ENCODE measurements at regions not wholly inside any gene's neighbourhood (a gene's known extent, or its start where the extent isn't known, plus 50 kb on each side); places are given as distances from the start of the nearest gene placed in this dataset.

DNA sequence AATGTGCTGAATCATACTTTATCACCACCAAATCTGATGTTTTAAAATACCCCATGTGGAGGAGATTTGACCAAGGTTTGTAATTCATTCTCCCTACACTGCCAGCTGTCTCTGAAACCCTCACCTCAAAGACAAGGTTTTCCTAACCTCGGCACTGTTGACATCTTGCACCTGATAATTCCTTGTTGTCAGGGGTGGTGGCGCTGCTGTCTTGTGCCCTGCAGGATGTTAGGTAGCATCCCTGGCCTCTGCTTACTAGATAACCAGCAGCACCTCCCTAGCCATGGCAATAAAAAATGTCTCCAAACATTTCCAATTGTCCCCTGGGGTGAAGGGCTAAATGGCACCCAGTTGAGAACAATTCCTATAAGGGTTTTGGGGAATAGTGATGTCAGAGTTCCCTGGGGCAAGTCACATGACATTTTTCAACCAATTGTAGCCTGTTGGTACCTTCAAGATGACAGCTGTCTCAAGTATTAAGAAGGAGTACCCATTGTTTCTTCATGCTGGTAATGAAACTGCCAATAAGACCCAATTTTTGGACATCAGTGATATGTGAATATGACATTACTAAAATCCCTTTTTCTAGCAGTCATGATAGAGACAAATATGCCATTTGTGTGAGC is 160.6 kb upstream of the PLCXD3 start:
- no peak for TF ChIP-seq POLR2AphosphoS5 (IDR thresholded peaks at IDR 0.05; ENCODE audit: low read depth, low read length)
- TF ChIP-seq TAF1 (IDR thresholded peaks at IDR 0.05; ENCODE audit: borderline replicate concordance, low read depth, low read length): no peak
- TF ChIP-seq POLR2A (IDR thresholded peaks at IDR 0.05; ENCODE audit: low read depth, low read length): no peak
- DNase-seq (ENCODE audit: insufficient read length): no peak
- FAIRE-seq: no peak

DNA sequence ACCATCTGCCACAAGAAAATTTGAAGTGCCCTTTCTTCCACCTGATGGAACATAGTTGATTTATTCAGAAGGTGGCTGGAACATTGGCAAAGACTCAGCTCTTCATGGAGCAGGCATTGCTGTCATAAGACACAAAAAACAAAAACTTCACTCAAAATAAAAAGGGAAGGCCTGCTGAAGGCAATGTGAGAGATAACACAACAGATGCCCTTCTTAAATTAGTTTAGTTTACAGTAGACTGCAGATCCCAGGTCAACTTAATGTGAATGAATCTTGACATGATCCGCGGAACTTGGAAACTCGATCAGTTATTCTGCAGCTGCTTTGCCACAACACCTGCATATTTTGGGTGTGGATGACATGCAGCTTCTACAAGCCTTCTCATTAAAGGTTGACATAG is 159.8 kb upstream of the PLCXD3 start:
- TF ChIP-seq POLR2AphosphoS5 (IDR thresholded peaks at IDR 0.05; ENCODE audit: low read depth, low read length): no peak
- TF ChIP-seq POLR2A (IDR thresholded peaks at IDR 0.05; ENCODE audit: low read depth, low read length): no peak
- no peak for TF ChIP-seq TAF1 (IDR thresholded peaks at IDR 0.05; ENCODE audit: borderline replicate concordance, low read depth, low read length)
- DNase-seq (ENCODE audit: insufficient read length) (no peak), FAIRE-seq (no peak)

DNA sequence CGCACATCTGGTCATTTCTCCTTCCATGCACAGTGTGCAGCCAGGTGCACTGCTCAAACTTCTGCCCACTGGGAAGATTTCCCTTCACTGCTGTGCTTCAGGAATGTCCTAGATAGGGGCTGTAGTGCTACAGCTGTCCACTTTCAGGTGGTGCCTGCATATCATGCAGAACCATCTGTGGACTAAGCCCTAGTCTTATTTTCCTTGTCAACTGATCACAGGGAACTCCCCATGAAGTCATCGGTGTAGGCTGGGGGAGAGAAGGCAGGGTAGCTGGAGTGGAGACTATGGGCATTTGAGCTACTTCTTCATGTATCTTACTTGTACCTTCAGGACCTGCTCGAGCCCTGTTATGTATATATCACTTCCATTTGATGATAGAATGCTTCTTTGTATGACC is 150.9 kb upstream of the PLCXD3 start:
- DNase-seq (ENCODE audit: insufficient read length): no peak
- no peak for FAIRE-seq
- TF ChIP-seq TAF1 (IDR thresholded peaks at IDR 0.05; ENCODE audit: borderline replicate concordance, low read depth, low read length) (no peak), POLR2AphosphoS5 (IDR thresholded peaks at IDR 0.05; ENCODE audit: low read depth, low read length) (no peak), POLR2A (IDR thresholded peaks at IDR 0.05; ENCODE audit: low read depth, low read length) (no peak)

DNA sequence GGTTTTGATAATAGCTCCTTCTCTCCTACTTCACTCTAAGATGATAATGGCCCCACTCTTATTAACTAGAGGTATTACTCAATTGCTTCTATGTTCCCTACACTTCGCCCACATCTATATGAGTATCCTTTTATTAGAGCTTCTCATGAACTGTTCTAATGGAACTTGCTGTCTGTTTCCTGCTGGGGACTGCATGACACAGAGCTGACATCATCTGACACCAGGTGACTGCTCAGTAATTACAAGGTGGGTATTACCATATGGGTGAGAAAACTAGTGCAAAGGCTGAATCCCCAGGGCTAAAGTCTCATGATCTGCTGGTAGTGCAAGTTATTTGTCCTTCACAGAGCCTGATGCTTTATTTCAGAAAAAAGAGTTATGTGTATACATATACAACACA is 146.2 kb upstream of the PLCXD3 start:
- DNase-seq (ENCODE audit: insufficient read length) (no peak), FAIRE-seq (no peak)
- TF ChIP-seq POLR2AphosphoS5 (IDR thresholded peaks at IDR 0.05; ENCODE audit: low read depth, low read length) (no peak), TAF1 (IDR thresholded peaks at IDR 0.05; ENCODE audit: borderline replicate concordance, low read depth, low read length) (no peak), POLR2A (IDR thresholded peaks at IDR 0.05; ENCODE audit: low read depth, low read length) (no peak)

DNA sequence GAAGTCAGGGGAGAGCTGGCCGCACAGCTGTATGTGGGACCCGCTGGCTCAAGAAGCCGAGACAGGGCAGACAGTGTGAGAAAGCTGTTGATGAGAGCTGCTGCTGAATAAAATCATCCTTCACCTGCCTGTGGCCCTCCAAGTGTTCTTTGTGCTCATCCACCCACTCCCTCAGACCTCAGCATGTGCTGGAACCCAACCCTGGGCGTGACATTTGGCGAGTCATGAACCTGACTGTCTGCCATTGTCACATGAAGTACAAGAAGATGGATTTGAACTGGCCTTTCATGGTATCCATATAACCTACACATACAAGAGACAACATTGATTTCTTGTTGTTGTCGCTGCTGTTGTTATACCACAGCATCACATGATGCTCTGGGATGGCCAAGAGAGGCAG is 139.7 kb upstream of the PLCXD3 start:
- FAIRE-seq: no peak
- DNase-seq (ENCODE audit: insufficient read length): no peak
- TF ChIP-seq TAF1 (IDR thresholded peaks at IDR 0.05; ENCODE audit: borderline replicate concordance, low read depth, low read length): no peak
- TF ChIP-seq POLR2A (IDR thresholded peaks at IDR 0.05; ENCODE audit: low read depth, low read length): no peak
- TF ChIP-seq POLR2AphosphoS5 (IDR thresholded peaks at IDR 0.05; ENCODE audit: low read depth, low read length): no peak

DNA sequence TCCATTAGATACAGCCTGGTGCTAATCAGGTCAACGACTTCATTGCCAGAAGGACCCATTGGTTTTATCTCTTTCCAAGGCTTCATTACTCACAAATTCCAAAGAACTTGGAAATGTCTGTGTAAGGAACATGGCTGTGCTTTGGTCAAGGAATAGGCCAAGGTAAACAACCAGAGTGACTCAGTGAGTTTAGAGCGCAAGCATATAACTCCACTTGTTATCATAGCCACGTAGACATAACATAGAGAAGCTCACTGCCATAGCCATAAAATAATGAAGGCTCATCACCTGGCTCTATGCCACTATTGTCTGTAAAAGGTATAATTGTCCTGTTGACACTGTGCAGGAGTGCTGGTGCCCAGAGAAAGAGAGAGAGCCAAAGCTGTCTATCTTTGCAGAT is 139.3 kb upstream of the PLCXD3 start:
- DNase-seq (ENCODE audit: insufficient read length) (no peak), FAIRE-seq (no peak)
- no peak for TF ChIP-seq TAF1 (IDR thresholded peaks at IDR 0.05; ENCODE audit: borderline replicate concordance, low read depth, low read length)
- no peak for TF ChIP-seq POLR2A (IDR thresholded peaks at IDR 0.05; ENCODE audit: low read depth, low read length)
- no peak for TF ChIP-seq POLR2AphosphoS5 (IDR thresholded peaks at IDR 0.05; ENCODE audit: low read depth, low read length)

DNA sequence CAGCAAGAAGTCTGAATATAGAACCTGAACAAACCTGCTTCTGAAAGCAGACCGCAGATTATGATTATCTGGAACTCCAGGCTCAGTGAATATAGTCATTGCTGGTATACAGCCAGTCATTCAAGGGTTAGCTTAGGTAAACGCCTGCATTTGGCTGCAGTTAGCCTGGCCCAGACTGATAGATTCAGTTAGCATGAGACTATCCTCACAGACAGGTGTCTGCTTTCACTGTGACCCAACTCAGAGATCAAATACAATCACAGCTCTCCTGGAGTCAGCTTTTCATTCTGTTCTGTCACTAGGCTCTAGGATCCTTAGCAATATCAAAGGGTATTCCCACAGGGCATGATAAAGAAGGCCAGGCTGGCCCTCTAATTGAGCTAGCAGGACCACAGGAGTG is 138.6 kb upstream of the PLCXD3 start:
- no peak for TF ChIP-seq POLR2A (IDR thresholded peaks at IDR 0.05; ENCODE audit: low read depth, low read length)
- no peak for TF ChIP-seq POLR2AphosphoS5 (IDR thresholded peaks at IDR 0.05; ENCODE audit: low read depth, low read length)
- no peak for TF ChIP-seq TAF1 (IDR thresholded peaks at IDR 0.05; ENCODE audit: borderline replicate concordance, low read depth, low read length)
- DNase-seq (ENCODE audit: insufficient read length) (no peak), FAIRE-seq (no peak)

DNA sequence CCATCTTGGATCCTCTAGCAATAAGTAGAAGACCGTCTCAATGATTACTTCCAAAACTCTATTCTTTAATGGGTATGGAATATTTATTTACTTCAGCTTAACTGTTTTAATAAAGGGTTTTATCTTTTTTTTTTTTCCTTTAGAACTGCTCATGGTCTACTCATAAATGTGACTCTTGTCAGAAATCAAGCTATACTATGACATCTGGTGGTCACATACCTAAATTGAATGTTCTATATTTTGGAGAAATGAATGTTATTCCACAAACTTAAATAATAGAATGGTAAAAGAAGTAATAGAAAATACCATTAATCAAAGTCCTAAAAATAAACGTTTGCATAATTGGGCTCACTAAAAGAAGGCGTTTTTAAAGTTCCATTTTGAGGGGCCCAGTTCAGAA is 131.2 kb upstream of the PLCXD3 start:
- DNase-seq (ENCODE audit: insufficient read length) (no peak), FAIRE-seq (no peak)
- no peak for TF ChIP-seq POLR2AphosphoS5 (IDR thresholded peaks at IDR 0.05; ENCODE audit: low read depth, low read length)
- no peak for TF ChIP-seq TAF1 (IDR thresholded peaks at IDR 0.05; ENCODE audit: borderline replicate concordance, low read depth, low read length)
- no peak for TF ChIP-seq POLR2A (IDR thresholded peaks at IDR 0.05; ENCODE audit: low read depth, low read length)

DNA sequence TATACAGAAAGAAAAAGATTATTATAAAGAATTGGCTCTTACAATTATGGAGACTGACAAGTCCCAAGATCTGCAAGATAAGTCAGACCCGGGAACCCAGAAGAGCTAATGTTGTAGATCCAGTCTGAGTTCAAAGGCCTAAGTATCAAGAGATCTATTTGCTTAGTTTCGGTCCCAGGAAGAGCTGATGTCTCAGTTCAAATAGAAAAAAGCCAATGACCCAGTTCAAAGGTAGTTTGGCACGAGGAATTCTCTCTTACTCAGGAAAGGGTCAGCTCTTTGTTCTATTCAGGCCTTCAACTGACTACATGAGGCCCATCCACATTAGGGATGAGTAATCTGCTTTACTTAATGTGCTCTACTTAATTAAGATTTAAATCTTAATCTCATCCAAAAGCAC is 128.3 kb upstream of the PLCXD3 start:
- FAIRE-seq (no peak), DNase-seq (ENCODE audit: insufficient read length) (no peak)
- TF ChIP-seq POLR2AphosphoS5 (IDR thresholded peaks at IDR 0.05; ENCODE audit: low read depth, low read length) (no peak), TAF1 (IDR thresholded peaks at IDR 0.05; ENCODE audit: borderline replicate concordance, low read depth, low read length) (no peak), POLR2A (IDR thresholded peaks at IDR 0.05; ENCODE audit: low read depth, low read length) (no peak)

DNA sequence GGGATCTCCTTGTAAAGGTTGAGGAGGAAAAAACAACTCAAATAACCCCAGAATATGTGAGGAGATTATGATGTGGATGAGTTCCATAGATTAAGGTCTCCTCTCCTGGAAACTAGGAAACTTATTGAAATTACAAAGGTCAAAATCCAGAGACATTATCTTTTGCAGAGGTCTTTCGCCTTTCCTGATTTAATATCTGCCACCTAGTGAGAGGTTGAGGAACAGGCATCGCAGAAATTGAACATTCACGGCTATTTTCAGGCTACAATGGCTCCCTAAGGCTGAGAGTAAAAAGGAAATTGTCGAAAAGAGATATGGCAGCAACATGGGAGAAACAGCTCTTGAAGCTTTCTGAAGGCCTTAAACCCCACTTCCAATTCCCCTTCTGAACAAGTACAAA is 127.5 kb upstream of the PLCXD3 start:
- no peak for FAIRE-seq

DNA sequence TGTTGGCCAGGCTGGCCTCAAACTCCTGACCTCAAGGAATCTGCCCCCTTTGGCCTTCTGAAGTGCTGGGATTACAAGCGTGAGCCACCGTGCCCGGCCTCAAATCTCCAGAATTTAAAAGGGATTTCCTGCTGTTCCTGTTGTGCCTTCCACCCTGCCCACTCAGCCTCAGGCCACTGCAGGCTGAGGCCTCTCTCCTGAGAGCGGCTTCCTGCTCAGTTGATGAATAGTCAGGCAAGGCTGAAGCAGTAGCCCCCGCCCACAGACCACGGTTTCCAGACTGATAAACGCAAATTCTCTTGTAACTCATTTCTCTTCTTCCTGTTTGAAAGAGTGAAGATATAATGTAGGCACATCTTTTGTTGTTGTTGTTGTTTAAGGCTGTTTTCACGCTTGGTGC is 127.0 kb upstream of the PLCXD3 start:
- TF ChIP-seq POLR2AphosphoS5 (IDR thresholded peaks at IDR 0.05; ENCODE audit: low read depth, low read length) (no peak), POLR2A (IDR thresholded peaks at IDR 0.05; ENCODE audit: low read depth, low read length) (no peak), TAF1 (IDR thresholded peaks at IDR 0.05; ENCODE audit: borderline replicate concordance, low read depth, low read length) (no peak)
- FAIRE-seq: peak; percentile 88
- no peak for DNase-seq (ENCODE audit: insufficient read length)

More for the DNA sequence above, 127.5 kb upstream of the PLCXD3 start:
- no peak for DNase-seq (ENCODE audit: insufficient read length)
- TF ChIP-seq POLR2AphosphoS5 (IDR thresholded peaks at IDR 0.05; ENCODE audit: low read depth, low read length) (no peak), POLR2A (IDR thresholded peaks at IDR 0.05; ENCODE audit: low read depth, low read length) (no peak), TAF1 (IDR thresholded peaks at IDR 0.05; ENCODE audit: borderline replicate concordance, low read depth, low read length) (no peak)

DNA sequence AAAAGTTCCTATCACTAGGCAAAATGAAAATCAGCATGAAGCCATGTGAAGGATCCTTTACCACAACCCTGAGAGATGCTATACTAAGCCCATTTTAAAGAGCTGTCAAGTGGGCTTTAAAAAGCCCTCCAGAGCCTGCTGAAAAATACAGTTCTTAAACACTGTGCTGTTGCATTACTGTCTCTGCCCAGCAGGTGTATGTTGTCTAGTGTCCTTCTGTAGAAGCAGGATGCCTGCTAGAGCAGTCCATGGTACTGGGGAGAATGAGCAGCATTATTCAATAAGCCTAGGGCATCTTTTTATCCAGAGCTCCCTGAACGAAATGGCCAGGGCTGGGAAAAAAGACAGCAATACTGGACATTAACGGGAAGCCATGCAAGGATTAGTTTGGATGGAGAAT is 126.2 kb upstream of the PLCXD3 start:
- no peak for FAIRE-seq
- TF ChIP-seq TAF1 (IDR thresholded peaks at IDR 0.05; ENCODE audit: borderline replicate concordance, low read depth, low read length) (no peak), POLR2AphosphoS5 (IDR thresholded peaks at IDR 0.05; ENCODE audit: low read depth, low read length) (no peak), POLR2A (IDR thresholded peaks at IDR 0.05; ENCODE audit: low read depth, low read length) (no peak)
- no peak for DNase-seq (ENCODE audit: insufficient read length)
